SK-N-SH (cell line): ENCODE measurements at regions not wholly inside any gene's neighbourhood (a gene's known extent, or its start where the extent isn't known, plus 50 kb on each side); places are given as distances from the start of the nearest gene placed in this dataset.

Source experiments
- POLR2AphosphoS5 ChIP-seq: IDR thresholded peaks from 2 replicates; pipeline ENCODE4 v1.6.1; 2012; ENCODE audit warnings: low read depth, low read length
- TAF1 ChIP-seq: IDR thresholded peaks from 2 replicates; pipeline ENCODE4 v1.6.1; 2012; ENCODE audit warnings: low read depth, mild to moderate bottlenecking, low read length, moderate library complexity, borderline replicate concordance
- TF ChIP-seq, protein P1 (sequence below): fragments of 200-600 bp; sonication (generic); IDR thresholded peaks from 2 replicates; pipeline ENCODE4 v1.6.1; 2017; ENCODE audit warnings: antibody characterized with exemption, mild to moderate bottlenecking, moderate library complexity

DNA sequence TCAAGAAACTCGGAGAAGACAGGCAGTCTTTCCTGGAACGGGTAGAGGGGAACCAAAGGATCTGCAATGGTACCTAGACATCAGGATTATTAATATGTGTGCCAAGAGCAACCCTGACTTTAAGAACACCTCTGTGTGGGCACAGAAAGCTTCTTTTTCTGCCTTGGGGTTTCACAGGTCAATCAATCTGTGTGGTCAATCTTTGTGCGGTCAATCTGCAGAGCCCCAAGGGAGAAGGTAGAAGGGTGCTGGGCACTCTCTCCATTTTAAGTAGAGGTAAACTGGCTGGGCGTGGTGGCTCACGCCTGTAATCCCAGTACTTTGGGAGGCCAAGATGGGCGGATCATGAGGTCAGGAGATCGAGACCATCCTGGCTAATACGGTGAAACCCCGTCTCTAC is 100.7 kb downstream of the ARF6 start:
- TF ChIP-seq, protein P1, sequence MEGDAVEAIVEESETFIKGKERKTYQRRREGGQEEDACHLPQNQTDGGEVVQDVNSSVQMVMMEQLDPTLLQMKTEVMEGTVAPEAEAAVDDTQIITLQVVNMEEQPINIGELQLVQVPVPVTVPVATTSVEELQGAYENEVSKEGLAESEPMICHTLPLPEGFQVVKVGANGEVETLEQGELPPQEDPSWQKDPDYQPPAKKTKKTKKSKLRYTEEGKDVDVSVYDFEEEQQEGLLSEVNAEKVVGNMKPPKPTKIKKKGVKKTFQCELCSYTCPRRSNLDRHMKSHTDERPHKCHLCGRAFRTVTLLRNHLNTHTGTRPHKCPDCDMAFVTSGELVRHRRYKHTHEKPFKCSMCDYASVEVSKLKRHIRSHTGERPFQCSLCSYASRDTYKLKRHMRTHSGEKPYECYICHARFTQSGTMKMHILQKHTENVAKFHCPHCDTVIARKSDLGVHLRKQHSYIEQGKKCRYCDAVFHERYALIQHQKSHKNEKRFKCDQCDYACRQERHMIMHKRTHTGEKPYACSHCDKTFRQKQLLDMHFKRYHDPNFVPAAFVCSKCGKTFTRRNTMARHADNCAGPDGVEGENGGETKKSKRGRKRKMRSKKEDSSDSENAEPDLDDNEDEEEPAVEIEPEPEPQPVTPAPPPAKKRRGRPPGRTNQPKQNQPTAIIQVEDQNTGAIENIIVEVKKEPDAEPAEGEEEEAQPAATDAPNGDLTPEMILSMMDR, result no peak
- TF ChIP-seq POLR2AphosphoS5 (no peak), TAF1 (no peak)
